Activated CD8-positive, alpha-beta T cell treated with anti-CD3 and anti-CD28 coated beads, Interleukin-2, amount 10 ng/mL, durations not matched to agents 7 days and 5 days (primary cell): ENCODE measurements at regions not wholly inside any gene's neighbourhood (a gene's known extent, or its start where the extent isn't known, plus 50 kb on each side); places are given as distances from the start of the nearest gene placed in this dataset.
"Not testable (repeated sequence)": the region's sequence is repeated elsewhere in the genome, so short reads cannot be mapped to it uniquely, and the experiment has no call there.

Experiments used
- ATAC-seq: fragments of 150-1000 bp; cut with Tn5 transposase; one replicate; pipeline ENCODE4 v1.10.0; 2021; ENCODE audit warnings: moderate library complexity
- CTCF ChIA-PET: fragments of 350-600 bp; sonication (Branson Sonifier 250); formaldehyde crosslinking; loops from one replicate; lab custom pipeline; 2021; ENCODE audit warnings: antibody characterized with exemption; lab: Charles Lee
- POLR2A ChIA-PET: fragments of 350-600 bp; sonication (Branson Sonifier 250); formaldehyde crosslinking; loops from one replicate; lab custom pipeline; 2021; ENCODE audit warnings: antibody characterized with exemption; lab: Charles Lee
- DNase-seq: peaks from one replicate; pipeline ENCODE4 v3.0.0-alpha.2; 2020
- H3K27ac Mint-ChIP-seq: one replicate; pipeline ENCODE4 v1.8.0; 2021; ENCODE audit warnings: mild to moderate bottlenecking, mixed read lengths
- H3K27me3 Mint-ChIP-seq: one replicate; pipeline ENCODE4 v1.8.0; 2021; ENCODE audit warnings: low read depth, mixed read lengths
- H3K36me3 Mint-ChIP-seq: one replicate; pipeline ENCODE4 v1.8.0; 2021; ENCODE audit warnings: low read depth, mixed read lengths
- H3K4me1 Mint-ChIP-seq: one replicate; pipeline ENCODE4 v1.8.0; 2021; ENCODE audit warnings: low read depth, mixed read lengths
- H3K4me3 Mint-ChIP-seq: one replicate; pipeline ENCODE4 v1.8.0; 2021; ENCODE audit warnings: mild to moderate bottlenecking, mixed read lengths
- H3K9me3 Mint-ChIP-seq: one replicate; pipeline ENCODE4 v1.8.0; 2022; ENCODE audit warnings: mixed read lengths; ENCODE audit not compliant: insufficient read depth

DNA sequence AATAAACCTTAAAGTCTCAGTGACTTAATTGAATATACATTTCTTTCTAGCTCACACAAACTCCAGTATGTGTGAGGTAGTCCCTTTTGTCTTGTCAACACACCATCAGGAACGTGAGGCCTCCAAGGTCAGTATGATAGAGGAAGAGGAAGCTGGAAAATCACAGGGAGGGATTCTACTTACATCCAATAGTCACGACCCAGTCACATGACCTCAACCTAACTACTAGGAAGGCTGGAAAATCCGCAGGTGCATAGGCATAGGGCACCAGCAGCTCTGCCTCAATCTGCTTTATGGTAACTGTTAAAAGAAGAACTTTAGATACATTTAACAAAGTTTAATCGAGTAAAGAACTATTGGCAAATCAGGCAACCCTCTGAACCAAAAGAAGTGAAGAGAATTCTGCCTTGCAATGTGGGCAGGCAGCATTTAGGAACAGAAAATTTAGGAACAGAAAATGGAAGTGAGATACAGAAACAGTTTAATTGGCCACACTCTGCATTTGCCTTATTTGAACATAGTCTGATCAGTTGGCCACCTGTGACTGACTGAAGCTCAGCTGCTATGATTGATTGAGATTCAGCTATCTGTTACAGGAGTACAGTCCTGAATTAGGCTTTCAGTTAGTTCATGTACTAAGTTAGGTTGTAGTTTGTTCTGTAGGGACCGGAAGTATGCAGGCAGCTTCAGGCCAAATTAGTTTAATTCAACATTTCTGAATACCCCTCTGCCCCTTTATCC lies 165.0 kb upstream of the PARD3B start:
- DNase-seq (no peak), ATAC-seq (no peak)
- no peak overlapping the region for H3K4me3 Mint-ChIP-seq
- H3K36me3 Mint-ChIP-seq, result no peaks in the 10 kb centered on the region
- H3K9me3 Mint-ChIP-seq, result no peaks in the 10 kb centered on the region
- POLR2A ChIA-PET, result no interaction called here
- peaks cover 10% of the 10 kb centered on the region for H3K27me3 Mint-ChIP-seq
- H3K27ac Mint-ChIP-seq, result no peak overlapping the region
- H3K4me1 Mint-ChIP-seq, result no peaks in the 10 kb centered on the region
- CTCF ChIA-PET, result no interaction called here

DNA sequence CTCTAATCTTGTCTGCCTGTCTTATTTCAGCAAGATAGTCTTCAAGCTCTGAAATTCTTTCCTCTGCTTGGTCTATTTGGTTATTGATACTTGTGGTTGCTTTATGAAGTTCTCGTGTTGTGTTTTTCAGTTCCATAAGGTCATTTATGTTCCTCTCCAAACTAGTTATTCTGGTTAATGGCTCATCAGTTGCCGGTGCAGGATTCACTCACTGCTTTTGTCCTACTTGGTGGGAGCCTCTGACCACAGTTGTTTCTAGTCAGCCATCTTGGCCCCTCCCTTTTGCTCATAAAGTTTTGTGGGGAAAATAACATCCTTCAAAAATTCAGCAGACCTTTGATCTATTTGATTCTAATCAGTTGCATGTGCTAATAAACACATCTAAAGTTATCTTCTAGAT lies 158.6 kb upstream of the PARD3B start:
- peaks cover 7% of the 10 kb centered on the region for H3K27me3 Mint-ChIP-seq

GRCh38 chr2:204389120-204389519 lies 156.2 kb upstream of the PARD3B start:
- H3K27ac Mint-ChIP-seq, result no peak overlapping the region
- H3K4me1 Mint-ChIP-seq, result no peaks in the 10 kb centered on the region
- H3K36me3 Mint-ChIP-seq, result no peaks in the 10 kb centered on the region
- no peak overlapping the region for H3K4me3 Mint-ChIP-seq
- ATAC-seq (no peak), DNase-seq (no peak)
- ChIA-PET CTCF (no interaction called here), POLR2A (no interaction called here)
- H3K27me3 Mint-ChIP-seq, result peaks cover 2% of the 10 kb centered on the region
- no peaks in the 10 kb centered on the region for H3K9me3 Mint-ChIP-seq

More for the DNA sequence above, 158.6 kb upstream of the PARD3B start:
- ATAC-seq (no peak), DNase-seq (no peak)
- no peaks in the 10 kb centered on the region for H3K9me3 Mint-ChIP-seq
- ChIA-PET CTCF (no interaction called here), POLR2A (no interaction called here)
- H3K4me3 Mint-ChIP-seq, result no peak overlapping the region
- H3K36me3 Mint-ChIP-seq, result no peaks in the 10 kb centered on the region
- no peak overlapping the region for H3K27ac Mint-ChIP-seq
- no peaks in the 10 kb centered on the region for H3K4me1 Mint-ChIP-seq

DNA sequence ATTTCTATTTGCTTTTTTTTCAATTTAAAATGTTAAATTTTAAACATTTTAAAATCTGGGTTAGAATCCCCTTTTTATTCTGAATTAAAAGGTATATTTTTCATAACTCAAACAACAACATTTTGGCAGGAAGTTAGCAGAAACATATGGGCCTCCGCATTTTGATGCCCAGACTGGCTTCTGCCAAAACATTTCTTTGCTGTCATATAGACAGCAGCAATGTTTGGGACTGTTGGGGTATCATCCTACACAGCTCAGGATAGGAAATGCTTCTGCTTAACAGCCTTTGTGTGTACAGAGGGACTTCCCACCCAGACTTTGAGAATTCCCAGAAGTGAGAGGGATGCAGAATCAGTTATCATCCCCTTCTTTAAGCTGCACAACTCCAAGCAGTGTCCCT lies 155.4 kb upstream of the PARD3B start:
- Mint-ChIP-seq H3K9me3 (no peaks in the 10 kb centered on the region), H3K4me3 (no peak overlapping the region), H3K36me3 (no peaks in the 10 kb centered on the region), H3K27me3 (peaks cover 2% of the 10 kb centered on the region), H3K4me1 (no peaks in the 10 kb centered on the region), H3K27ac (no peak overlapping the region)
- DNase-seq (no peak), ATAC-seq (no peak)
- CTCF ChIA-PET, result no interaction called here
- POLR2A ChIA-PET, result interaction anchor here (0.6 kb wide), 1 partner anchor 29 kb away, joined by 3 read pairs; no protein-coding TSS in a partner anchor

GRCh38 chr2:204395539-204395938 lies 149.7 kb upstream of the PARD3B start:
- ATAC-seq, result no peak
- H3K27me3 Mint-ChIP-seq, result no peaks in the 10 kb centered on the region
- H3K4me1 Mint-ChIP-seq, result no peaks in the 10 kb centered on the region
- no peaks in the 10 kb centered on the region for H3K9me3 Mint-ChIP-seq
- DNase-seq, result no peak
- CTCF ChIA-PET, result no interaction called here
- no peaks in the 10 kb centered on the region for H3K36me3 Mint-ChIP-seq
- no peak overlapping the region for H3K27ac Mint-ChIP-seq
- no peak overlapping the region for H3K4me3 Mint-ChIP-seq
- POLR2A ChIA-PET, result no interaction called here

DNA sequence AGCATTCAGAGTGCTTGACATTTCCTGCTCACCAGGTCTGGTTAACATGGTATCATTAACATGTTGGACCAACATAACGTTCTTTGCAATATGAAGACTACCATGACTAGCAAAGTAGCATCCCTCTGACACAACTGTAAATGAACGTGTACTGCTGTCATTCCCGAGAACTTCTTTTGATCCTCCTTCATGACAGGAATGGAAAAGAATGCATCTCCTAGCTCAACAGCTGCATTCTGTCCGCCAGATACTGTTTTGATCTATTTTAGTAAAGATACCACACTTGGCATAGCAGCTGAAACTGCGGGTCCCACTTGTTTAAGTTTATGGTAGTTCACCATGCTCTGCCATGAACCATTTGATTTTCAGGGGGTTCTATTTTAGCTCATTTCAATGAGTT lies 144.2 kb upstream of the PARD3B start:
- Mint-ChIP-seq H3K27me3 (peaks cover 5% of the 10 kb centered on the region), H3K27ac (no peak overlapping the region), H3K4me3 (no peak overlapping the region), H3K4me1 (no peaks in the 10 kb centered on the region), H3K36me3 (no peaks in the 10 kb centered on the region), H3K9me3 (no peaks in the 10 kb centered on the region)
- no peak for DNase-seq
- ChIA-PET CTCF (no interaction called here), POLR2A (no interaction called here)
- no peak for ATAC-seq

DNA sequence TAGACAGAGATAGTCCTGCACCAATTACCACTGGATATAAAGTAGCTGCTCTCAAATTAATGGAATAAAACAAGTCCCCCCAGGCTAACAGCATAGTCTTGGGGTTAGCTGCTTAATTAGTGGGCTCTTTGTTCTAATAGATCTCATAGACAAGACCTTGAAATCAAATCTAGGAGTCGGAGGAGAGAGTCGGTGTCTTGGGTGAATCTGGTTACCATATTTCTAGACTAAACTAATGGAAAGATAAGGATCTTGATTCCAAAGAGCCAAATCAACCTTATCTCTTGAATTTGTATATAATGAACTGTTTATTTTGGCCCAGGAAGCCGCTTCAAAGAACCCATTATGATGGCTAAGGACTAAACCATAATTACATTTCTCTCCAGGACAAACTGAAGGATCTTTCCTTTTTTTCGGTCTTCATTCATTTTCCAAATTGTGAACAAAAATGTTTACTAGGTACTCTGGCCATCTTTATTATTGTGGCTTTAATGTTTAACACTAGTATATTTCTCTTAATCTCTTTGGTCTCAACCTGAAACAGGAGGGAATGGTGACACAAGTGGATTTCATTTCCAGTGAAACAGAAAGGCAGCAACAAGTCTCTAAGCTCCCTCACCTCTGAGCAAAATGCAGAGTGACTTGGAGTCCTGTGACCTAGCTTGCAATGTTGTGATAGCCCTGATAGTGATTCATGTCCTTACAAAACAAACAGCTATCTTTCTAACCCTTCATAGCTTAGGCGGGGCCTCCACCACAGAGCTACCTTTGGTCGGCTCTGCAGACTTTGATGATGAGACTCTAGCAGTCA lies 137.9 kb upstream of the PARD3B start:
- ChIA-PET CTCF (no interaction called here), POLR2A (no interaction called here)
- DNase-seq, result no peak
- Mint-ChIP-seq H3K27me3 (peaks cover 5% of the 10 kb centered on the region), H3K27ac (no peak overlapping the region), H3K9me3 (peaks cover 2% of the 10 kb centered on the region), H3K36me3 (no peaks in the 10 kb centered on the region), H3K4me3 (no peak overlapping the region), H3K4me1 (no peaks in the 10 kb centered on the region)
- no peak for ATAC-seq

DNA sequence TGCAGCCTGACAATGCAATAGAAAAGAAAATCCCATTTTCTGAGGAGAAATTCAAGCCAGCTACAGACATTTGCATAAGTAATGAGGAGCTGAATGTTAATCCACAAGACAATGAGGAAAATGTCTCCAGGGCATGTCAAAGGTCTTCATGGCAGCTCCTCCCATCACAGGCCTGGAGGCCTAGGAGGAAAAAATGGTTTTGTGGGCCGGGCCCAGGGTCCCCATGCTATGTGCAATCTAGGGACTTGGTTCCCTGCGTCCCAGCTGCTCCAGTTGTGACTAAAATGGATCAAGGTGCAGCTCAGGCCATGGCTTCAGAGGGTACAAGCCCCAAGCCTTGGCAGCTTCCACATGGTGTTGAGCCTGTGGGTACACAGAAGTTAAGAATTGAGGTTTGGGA lies 132.5 kb upstream of the PARD3B start:
- CTCF ChIA-PET, ATAC-seq, H3K4me3 Mint-ChIP-seq, H3K36me3 Mint-ChIP-seq, H3K4me1 Mint-ChIP-seq, DNase-seq, POLR2A ChIA-PET, H3K27me3 Mint-ChIP-seq, H3K27ac Mint-ChIP-seq: not testable (repeated sequence)
- peaks cover 10% of the 10 kb centered on the region for H3K9me3 Mint-ChIP-seq

GRCh38 chr2:204415406-204416181 lies 129.7 kb upstream of the PARD3B start:
- Mint-ChIP-seq H3K36me3 (no peaks in the 10 kb centered on the region), H3K27ac (no peak overlapping the region), H3K9me3 (peaks cover 10% of the 10 kb centered on the region), H3K4me1 (no peaks in the 10 kb centered on the region), H3K4me3 (no peak overlapping the region), H3K27me3 (peaks cover 2% of the 10 kb centered on the region)
- DNase-seq (no peak), ATAC-seq (no peak)
- ChIA-PET CTCF (no interaction called here), POLR2A (no interaction called here)

- H3K4me1 Mint-ChIP-seq, result no peaks in the 10 kb centered on the region
These were observed 129.0 kb upstream of the PARD3B start for GRCh38 chr2:204416236-204416635.

GRCh38 chr2:204425821-204426220 lies 119.5 kb upstream of the PARD3B start:
- DNase-seq, result no peak
- H3K27me3 Mint-ChIP-seq, result no peaks in the 10 kb centered on the region
- H3K9me3 Mint-ChIP-seq, result no peaks in the 10 kb centered on the region
- no peak overlapping the region for H3K4me3 Mint-ChIP-seq
- H3K27ac Mint-ChIP-seq, result no peak overlapping the region
- CTCF ChIA-PET, result no interaction called here
- H3K36me3 Mint-ChIP-seq, result no peaks in the 10 kb centered on the region
- no peaks in the 10 kb centered on the region for H3K4me1 Mint-ChIP-seq
- no peak for ATAC-seq
- POLR2A ChIA-PET, result no interaction called here

More at GRCh38 chr2:204416236-204416635, 129.0 kb upstream of the PARD3B start:
- Mint-ChIP-seq H3K27ac (no peak overlapping the region), H3K36me3 (no peaks in the 10 kb centered on the region), H3K27me3 (peaks cover 2% of the 10 kb centered on the region), H3K4me3 (no peak overlapping the region), H3K9me3 (peaks cover 10% of the 10 kb centered on the region)
- ChIA-PET POLR2A (no interaction called here), CTCF (no interaction called here)
- ATAC-seq (no peak), DNase-seq (no peak)

DNA sequence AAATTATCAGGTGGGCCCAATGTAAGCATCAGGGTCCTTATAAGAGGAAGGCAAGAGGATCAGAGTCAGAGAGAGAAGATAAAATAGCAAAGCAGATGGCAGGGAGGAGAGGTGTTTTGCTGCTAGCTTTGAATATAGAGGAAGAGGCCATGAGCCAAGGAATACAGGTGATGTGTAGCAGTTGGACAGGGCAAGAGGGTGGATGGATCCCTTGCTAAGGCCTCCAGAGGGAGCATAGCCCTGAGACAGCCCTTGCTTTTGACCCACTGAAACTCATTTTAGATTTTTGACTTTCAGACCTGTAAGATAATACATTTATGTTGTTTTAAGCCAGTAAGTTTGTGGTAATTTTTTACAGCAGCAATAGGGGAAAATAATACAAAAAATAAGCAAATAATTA lies 116.6 kb upstream of the PARD3B start:
- H3K4me3 Mint-ChIP-seq, result no peak overlapping the region
- no peaks in the 10 kb centered on the region for H3K36me3 Mint-ChIP-seq
- H3K27me3 Mint-ChIP-seq, result no peaks in the 10 kb centered on the region
- H3K9me3 Mint-ChIP-seq, result peaks cover 9% of the 10 kb centered on the region
- no peak for ATAC-seq
- no peaks in the 10 kb centered on the region for H3K4me1 Mint-ChIP-seq
- CTCF ChIA-PET, result no interaction called here
- no peak for DNase-seq
- POLR2A ChIA-PET, result no interaction called here
- H3K27ac Mint-ChIP-seq, result no peak overlapping the region
